Nephron progenitor cell (in vitro differentiated cells): ENCODE measurements at regions not wholly inside any gene's neighbourhood (a gene's known extent, or its start where the extent isn't known, plus 50 kb on each side); places are given as distances from the start of the nearest gene placed in this dataset.

Experiments
- DNase-seq: peaks from one replicate; pipeline ENCODE4 v3.0.0; 2021
- H3K27ac Mint-ChIP-seq: 2 replicates; pipeline ENCODE4 v1.8.0; 2021; ENCODE audit warnings: mild to moderate bottlenecking, moderate library complexity, mixed read lengths
- H3K27me3 Mint-ChIP-seq: 2 replicates; pipeline ENCODE4 v1.8.0; 2021; ENCODE audit warnings: mild to moderate bottlenecking, low read depth, mixed read lengths; ENCODE audit not compliant: poor library complexity
- H3K36me3 Mint-ChIP-seq: 2 replicates; pipeline ENCODE4 v1.8.0; 2021; ENCODE audit warnings: low read depth, mixed read lengths
- H3K4me1 Mint-ChIP-seq: 2 replicates; pipeline ENCODE4 v1.8.0; 2021; ENCODE audit warnings: mixed read lengths
- H3K4me3 Mint-ChIP-seq: 2 replicates; pipeline ENCODE4 v1.8.0; 2021; ENCODE audit warnings: mild to moderate bottlenecking, moderate library complexity, mixed read lengths
- H3K9me3 Mint-ChIP-seq: 2 replicates; pipeline ENCODE4 v1.8.0; 2021; ENCODE audit warnings: mild to moderate bottlenecking, moderate library complexity, mixed read lengths
- TF ChIP-seq, protein P1 (sequence below): fragments of 200-600 bp; sonication (generic); IDR thresholded peaks from 2 replicates; pipeline ENCODE4 v1.5.0; 2021; ENCODE audit warnings: antibody characterized with exemption

DNA sequence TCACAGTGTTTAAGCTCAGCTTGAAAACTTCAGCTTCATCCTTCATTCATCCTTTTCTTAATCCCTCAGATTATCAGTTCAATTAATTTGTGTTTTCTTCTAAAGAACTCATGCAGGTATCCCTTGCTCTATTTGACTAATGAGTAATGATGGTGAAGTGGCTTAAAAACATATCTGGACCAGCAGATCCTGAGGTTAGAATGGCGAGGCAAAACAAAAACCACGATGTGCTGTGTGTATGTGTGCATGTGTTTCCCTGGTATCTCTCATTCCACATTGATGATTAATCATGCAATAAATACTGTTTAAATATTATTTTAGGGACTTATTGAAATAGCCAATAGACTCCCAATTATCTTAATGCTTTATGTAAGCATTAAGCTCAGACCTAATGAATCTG is 437.0 kb downstream of the DYNC2H1 start:
- TF ChIP-seq, protein P1, sequence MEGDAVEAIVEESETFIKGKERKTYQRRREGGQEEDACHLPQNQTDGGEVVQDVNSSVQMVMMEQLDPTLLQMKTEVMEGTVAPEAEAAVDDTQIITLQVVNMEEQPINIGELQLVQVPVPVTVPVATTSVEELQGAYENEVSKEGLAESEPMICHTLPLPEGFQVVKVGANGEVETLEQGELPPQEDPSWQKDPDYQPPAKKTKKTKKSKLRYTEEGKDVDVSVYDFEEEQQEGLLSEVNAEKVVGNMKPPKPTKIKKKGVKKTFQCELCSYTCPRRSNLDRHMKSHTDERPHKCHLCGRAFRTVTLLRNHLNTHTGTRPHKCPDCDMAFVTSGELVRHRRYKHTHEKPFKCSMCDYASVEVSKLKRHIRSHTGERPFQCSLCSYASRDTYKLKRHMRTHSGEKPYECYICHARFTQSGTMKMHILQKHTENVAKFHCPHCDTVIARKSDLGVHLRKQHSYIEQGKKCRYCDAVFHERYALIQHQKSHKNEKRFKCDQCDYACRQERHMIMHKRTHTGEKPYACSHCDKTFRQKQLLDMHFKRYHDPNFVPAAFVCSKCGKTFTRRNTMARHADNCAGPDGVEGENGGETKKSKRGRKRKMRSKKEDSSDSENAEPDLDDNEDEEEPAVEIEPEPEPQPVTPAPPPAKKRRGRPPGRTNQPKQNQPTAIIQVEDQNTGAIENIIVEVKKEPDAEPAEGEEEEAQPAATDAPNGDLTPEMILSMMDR: no peak
- Mint-ChIP-seq H3K27ac (no peak overlapping the region), H3K4me3 (no peak overlapping the region), H3K27me3 (peaks cover 10% of the 10 kb centered on the region), H3K9me3 (peaks cover 7% of the 10 kb centered on the region), H3K4me1 (no peaks in the 10 kb centered on the region), H3K36me3 (no peaks in the 10 kb centered on the region)
- DNase-seq: no peak

DNA sequence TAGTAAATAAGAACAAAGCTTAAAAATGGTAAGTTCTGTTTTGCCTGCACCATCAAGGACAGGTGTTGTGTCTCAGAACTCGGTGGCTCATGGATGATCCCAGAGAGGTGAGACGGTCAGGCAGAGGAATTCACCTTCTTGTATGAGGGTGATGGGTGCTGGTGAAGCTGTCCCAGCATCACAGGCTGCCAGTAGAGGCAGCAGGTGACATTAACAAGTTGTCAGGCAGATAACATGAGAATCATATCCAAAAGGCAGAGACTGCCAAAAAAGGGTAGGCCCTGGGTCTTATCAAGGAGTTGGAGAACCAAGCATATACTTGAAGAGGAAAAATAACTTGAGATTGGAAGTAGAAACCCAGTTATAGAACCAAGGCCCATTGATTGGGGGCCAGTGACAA is 437.8 kb downstream of the DYNC2H1 start:
- no peaks in the 10 kb centered on the region for H3K9me3 Mint-ChIP-seq
- H3K4me1 Mint-ChIP-seq: peaks cover 1% of the 10 kb centered on the region

DNA sequence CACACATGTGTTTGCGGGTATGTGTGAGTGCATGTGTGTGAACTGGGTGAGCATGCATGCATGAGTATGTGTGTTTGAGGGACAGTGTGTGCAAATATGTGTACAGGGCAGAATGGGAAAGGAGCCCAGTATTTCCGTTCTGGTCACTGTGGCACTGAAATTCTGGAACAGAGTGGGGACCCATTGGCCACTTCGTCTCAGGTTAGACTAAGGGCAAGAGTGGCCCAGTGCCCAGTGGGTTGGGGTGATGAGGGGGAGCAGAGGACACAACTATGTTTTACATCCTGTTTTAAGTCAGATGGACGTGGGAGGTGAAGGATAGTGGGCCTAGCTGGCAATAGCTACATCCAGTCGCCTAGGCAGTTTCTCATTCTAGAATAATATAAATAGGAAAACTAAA is 438.5 kb downstream of the DYNC2H1 start:
- Mint-ChIP-seq H3K4me1 (peaks cover 3% of the 10 kb centered on the region), H3K27ac (no peak overlapping the region), H3K9me3 (no peaks in the 10 kb centered on the region), H3K36me3 (no peaks in the 10 kb centered on the region), H3K27me3 (peaks cover 15% of the 10 kb centered on the region), H3K4me3 (no peak overlapping the region)
- TF ChIP-seq, protein P1: no peak
- DNase-seq: no peak

More for the DNA sequence above, 437.8 kb downstream of the DYNC2H1 start:
- Mint-ChIP-seq H3K27ac (no peak overlapping the region), H3K27me3 (peaks cover 13% of the 10 kb centered on the region), H3K4me3 (no peak overlapping the region), H3K36me3 (no peaks in the 10 kb centered on the region)
- TF ChIP-seq, protein P1: no peak
- no peak for DNase-seq

DNA sequence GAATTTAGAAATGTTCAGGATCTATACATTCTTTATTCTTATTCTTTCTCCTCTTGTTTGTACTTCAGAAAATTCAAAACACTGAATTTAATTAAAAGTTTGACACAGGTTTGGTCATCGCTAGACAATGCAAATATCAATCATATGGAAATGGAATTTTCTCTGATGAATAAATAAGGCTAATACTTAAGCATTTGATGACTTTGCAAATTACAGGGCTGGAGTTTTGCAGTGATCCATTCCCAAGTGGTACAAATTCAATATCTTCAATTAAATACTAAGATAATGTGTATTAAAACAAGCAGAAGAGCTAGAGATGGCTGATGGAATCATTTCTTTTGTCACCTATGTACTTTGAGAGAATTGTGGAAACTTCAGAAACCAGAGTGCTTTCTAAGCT is 439.6 kb downstream of the DYNC2H1 start:
- Mint-ChIP-seq H3K36me3 (no peaks in the 10 kb centered on the region), H3K4me1 (peaks cover 3% of the 10 kb centered on the region), H3K4me3 (no peak overlapping the region), H3K27me3 (peaks cover 16% of the 10 kb centered on the region), H3K27ac (no peak overlapping the region), H3K9me3 (no peaks in the 10 kb centered on the region)
- DNase-seq: no peak
- TF ChIP-seq, protein P1: no peak

DNA sequence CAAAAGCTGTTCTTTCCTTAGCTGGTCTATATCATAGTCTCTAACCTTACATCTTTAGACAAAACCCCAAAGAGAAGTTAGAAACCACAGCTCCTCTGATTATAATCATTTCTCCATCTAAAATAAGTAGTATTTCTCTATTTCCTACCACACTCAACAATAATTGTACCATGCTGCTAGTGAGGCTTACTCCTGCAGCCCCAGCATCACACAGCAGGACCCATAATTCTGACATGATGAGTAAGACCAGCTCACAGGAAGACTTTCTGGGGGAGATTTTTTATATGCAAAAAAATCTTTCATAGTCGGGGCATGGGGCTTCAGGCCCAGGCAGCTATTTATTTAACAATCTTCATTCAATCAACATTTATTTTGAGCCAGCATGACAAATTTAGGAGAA is 441.6 kb downstream of the DYNC2H1 start:
- Mint-ChIP-seq H3K27me3 (peaks cover 18% of the 10 kb centered on the region), H3K27ac (no peak overlapping the region), H3K9me3 (no peaks in the 10 kb centered on the region), H3K4me1 (peaks cover 3% of the 10 kb centered on the region), H3K36me3 (no peaks in the 10 kb centered on the region), H3K4me3 (no peak overlapping the region)
- TF ChIP-seq, protein P1: no peak
- no peak for DNase-seq

DNA sequence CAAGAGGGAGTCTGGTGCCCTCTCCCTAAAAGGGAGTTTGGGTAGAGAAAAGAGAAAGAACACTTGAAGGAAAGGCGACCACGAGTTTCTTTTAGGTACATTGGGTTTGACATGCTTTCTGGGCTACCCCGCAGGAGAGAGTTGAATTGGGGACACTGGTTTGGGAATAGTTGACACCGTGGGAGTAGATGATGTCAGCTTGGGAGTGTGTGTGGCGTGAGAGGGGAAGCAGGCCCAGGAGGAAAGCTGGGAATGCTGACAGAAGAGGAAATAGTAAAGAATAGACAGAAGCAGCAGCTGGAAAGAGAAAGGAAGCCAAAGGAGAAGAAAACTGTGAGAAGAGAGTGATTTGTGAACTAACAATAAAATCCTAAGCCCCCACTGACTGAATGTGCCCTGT is 442.9 kb downstream of the DYNC2H1 start:
- no peak overlapping the region for H3K27ac Mint-ChIP-seq
- H3K27me3 Mint-ChIP-seq: peaks cover 18% of the 10 kb centered on the region
- no peak overlapping the region for H3K4me3 Mint-ChIP-seq
- H3K9me3 Mint-ChIP-seq: no peaks in the 10 kb centered on the region
- peaks cover 3% of the 10 kb centered on the region for H3K4me1 Mint-ChIP-seq
- no peak for DNase-seq
- TF ChIP-seq, protein P1: no peak
- H3K36me3 Mint-ChIP-seq: no peaks in the 10 kb centered on the region
